NCI-H187 (cell line): ENCODE measurements at regions not wholly inside any gene's neighbourhood (a gene's known extent, or its start where the extent isn't known, plus 50 kb on each side); places are given as distances from the start of the nearest gene placed in this dataset.
A peak's percentile ranks its signal among the peaks of the same experiment; 100 is the strongest.

Source experiments
- DNase-seq, 2 experiments: peaks; one replicate each; lab custom pipeline; 2025; lab: John Stamatoyannopoulos, UW

GRCh38 chr20:39222101-39222500 is 260.0 kb downstream of the DHX35 start:
- DNase-seq, result no peak

GRCh38 chr20:39216195-39216594 is 254.1 kb downstream of the DHX35 start:
- no peak for DNase-seq

- DNase-seq, result no peak
These were observed 252.7 kb downstream of the DHX35 start for GRCh38 chr20:39214828-39215227.

GRCh38 chr20:39213476-39214145 is 251.5 kb downstream of the DHX35 start:
- no peak for DNase-seq

- no peak for DNase-seq
These were observed 249.1 kb downstream of the DHX35 start for GRCh38 chr20:39211060-39211748.

- no peak for DNase-seq
These were observed 248.3 kb downstream of the DHX35 start for GRCh38 chr20:39210341-39211036.

GRCh38 chr20:39206899-39207564 is 244.9 kb downstream of the DHX35 start:
- DNase-seq, result no peak

- DNase-seq, result no peak
These were observed 233.5 kb downstream of the DHX35 start for GRCh38 chr20:39195582-39196021.

GRCh38 chr20:39190666-39191570 is 228.8 kb downstream of the DHX35 start:
- no peak for DNase-seq

- no peak for DNase-seq
These were observed 226.2 kb downstream of the DHX35 start for GRCh38 chr20:39188266-39188765.

- DNase-seq, result no peak
These were observed 219.3 kb downstream of the DHX35 start for GRCh38 chr20:39181490-39181889.

- DNase-seq, result peak in 1 of 2 experiments; percentile 22
These were observed 214.3 kb downstream of the DHX35 start for GRCh38 chr20:39176457-39176856.

GRCh38 chr20:39170896-39171463 is 208.8 kb downstream of the DHX35 start:
- no peak for DNase-seq

- DNase-seq, result no peak
These were observed 203.0 kb downstream of the DHX35 start for GRCh38 chr20:39165099-39165498.

- DNase-seq, result no peak
These were observed 202.5 kb downstream of the DHX35 start for GRCh38 chr20:39164642-39165041.

GRCh38 chr20:39163993-39164392 is 201.8 kb downstream of the DHX35 start:
- no peak for DNase-seq

- no peak for DNase-seq
These were observed 199.8 kb downstream of the DHX35 start for GRCh38 chr20:39161900-39162299.

GRCh38 chr20:39155971-39156370 is 193.8 kb downstream of the DHX35 start:
- DNase-seq, result no peak

- DNase-seq, result no peak
These were observed 190.6 kb downstream of the DHX35 start for GRCh38 chr20:39152742-39153141.

- no peak for DNase-seq
These were observed 190.0 kb downstream of the DHX35 start for GRCh38 chr20:39152126-39152525.

- DNase-seq, result no peak
These were observed 188.4 kb downstream of the DHX35 start for GRCh38 chr20:39150501-39150900.
